ENCODE measurements at regions not wholly inside any gene's neighbourhood (a gene's known extent, or its start where the extent isn't known, plus 50 kb on each side); places are given as distances from the start of the nearest gene placed in this dataset.

DNA sequence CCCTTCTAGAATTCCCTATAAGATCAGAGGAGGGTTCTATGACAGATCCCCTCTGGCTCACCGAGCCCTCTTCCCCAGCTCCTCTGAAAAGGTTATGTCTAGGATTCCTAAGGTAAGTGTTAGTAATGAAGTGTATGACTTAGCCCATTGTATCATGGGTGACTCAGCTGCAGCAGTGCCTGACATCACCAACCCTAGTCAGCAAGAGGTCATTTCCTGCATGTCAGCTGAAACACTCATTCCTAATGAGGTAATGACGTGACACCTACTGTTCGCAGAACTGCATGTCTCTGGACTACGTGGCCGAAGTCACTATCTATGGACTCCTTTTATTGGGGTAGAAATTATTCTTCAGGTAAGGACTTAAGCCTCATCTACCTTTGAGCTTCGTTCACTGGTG lies 196.1 kb upstream of the MYT1L start:
- peaks cover 38% of the 10 kb centered on the region for H3K9me3 ChIP-seq (ENCODE audit: control insufficient read depth, insufficient read depth, low read length)
- intact Hi-C loops (cut with micrococcal nuclease) = no loop called here
- no peaks in the 10 kb centered on the region for H4K20me1 ChIP-seq (ENCODE audit: insufficient read depth, low read length)
- H3K79me1 ChIP-seq (ENCODE audit: low read depth in 1 of 2, low read length in 2 of 2) = no peaks in the 10 kb centered on the region
- H2BK5ac ChIP-seq (ENCODE audit: low read depth, low read length, poor library complexity, severe bottlenecking) = no peak overlapping the region
- no peak overlapping the region for H2BK120ac ChIP-seq (ENCODE audit: low read depth, low read length)
- no peak overlapping the region for H3K18ac ChIP-seq (ENCODE audit: low read depth, low read length)
- no peak overlapping the region for H4K5ac ChIP-seq (ENCODE audit: low read depth, low read length)
- no peak for TF ChIP-seq FOS (IDR thresholded peaks at IDR 0.05; ENCODE audit: low read depth, low read length)
- no peak overlapping the region for H3K14ac ChIP-seq (replicated peaks; ENCODE audit: low read depth, low read length)
- no peak overlapping the region for H3K56ac ChIP-seq (ENCODE audit: extremely low read depth, insufficient read depth, low read length)
- ATAC-seq (ENCODE audit: low read depth) (no peak), DNase-seq (peak; percentile 22)
- H4K8ac ChIP-seq (ENCODE audit: low read depth in 2 of 2, low read length in 2 of 2) = no peak overlapping the region
- no peaks in the 10 kb centered on the region for H3K4me1 ChIP-seq (ENCODE audit: control insufficient read depth, insufficient read depth, low read length)
- H2AK5ac ChIP-seq (ENCODE audit: low read depth, low read length) = no peak overlapping the region
- WGBS, 2 experiments (ENCODE audit: extremely low coverage in 2 of 2, insufficient read length in 1 of 2) = no CpG with 5 or more reads among the region's 6 CpGs
- POLR2A ChIA-PET (ENCODE audit: unreplicated experiment) = no interaction called here
- H3K9ac ChIP-seq (ENCODE audit: low read depth, low read length) = no peak overlapping the region
- in situ Hi-C loops (cut with MboI; ENCODE audit: low sequenced_read_pairs) = no loop called here
- no peak overlapping the region for H4K91ac ChIP-seq (ENCODE audit: insufficient read depth, low read depth, low read length)
- no peaks in the 10 kb centered on the region for H3K36me3 ChIP-seq (ENCODE audit: control insufficient read depth, insufficient read depth, low read length)
- no TSS peak for BruUV-seq (replicated peaks)
- H2BK15ac ChIP-seq (ENCODE audit: low read depth, low read length) = no peak overlapping the region
- H3K4ac ChIP-seq (ENCODE audit: low read depth, low read length) = no peak overlapping the region
- H3K4me3 ChIP-seq (ENCODE audit: insufficient read depth, low read depth, low read length) = no peak overlapping the region
- H3K23ac ChIP-seq (ENCODE audit: low read depth, low read length) = no peak overlapping the region
- H3K27me3 ChIP-seq (ENCODE audit: control insufficient read depth, insufficient read depth, low read length) = no peaks in the 10 kb centered on the region
- H2BK20ac ChIP-seq (ENCODE audit: low read depth, low read length) = no peak overlapping the region
- H2AFZ ChIP-seq (replicated peaks; ENCODE audit: low read length, poor library complexity) = no peak overlapping the region
- dilution Hi-C loops (cut with HindIII; ENCODE audit: low sequenced_read_pairs, unreplicated experiment) = no loop called here
- CTCF ChIA-PET = no interaction called here
- no peak overlapping the region for H3K27ac ChIP-seq (ENCODE audit: insufficient read depth, low read length)
- no peak overlapping the region for H3K4me2 ChIP-seq (ENCODE audit: low read depth, low read length)
- H2AK9ac ChIP-seq (replicated peaks; ENCODE audit: low read depth, low read length, poor library complexity) = no peak overlapping the region
- no peaks in the 10 kb centered on the region for H3K9me1 ChIP-seq (ENCODE audit: insufficient read depth, low read length)
